SK-N-SH treated with all-trans-retinoic acid at 6 μM for 48 hours (cell line): ENCODE measurements at regions not wholly inside any gene's neighbourhood (a gene's known extent, or its start where the extent isn't known, plus 50 kb on each side); places are given as distances from the start of the nearest gene placed in this dataset.

Source experiments
- CSRNP3 ChIP-seq: fragments of 250-450 bp; sonication (Bioruptor Pico); IDR thresholded peaks from 2 replicates; pipeline ENCODE4 v1.5.1; 2021; ENCODE audit warnings: mild to moderate bottlenecking, moderate library complexity
- ZC3H10 ChIP-seq: fragments of 250-450 bp; sonication (Bioruptor Pico); IDR thresholded peaks from 2 replicates; pipeline ENCODE4 v1.5.1; 2021; ENCODE audit warnings: mild to moderate bottlenecking, moderate library complexity
- ZFP3 ChIP-seq: fragments of 250-450 bp; sonication (Bioruptor Pico); IDR thresholded peaks from 2 replicates; pipeline ENCODE4 v1.5.0; 2020; ENCODE audit warnings: mild to moderate bottlenecking, moderate library complexity
- ZFP30 ChIP-seq: fragments of 450-650 bp; formaldehyde crosslinking; IDR thresholded peaks from 2 replicates; pipeline ENCODE4 v1.5.0; 2022; ENCODE audit warnings: mild to moderate bottlenecking, moderate library complexity

- TF ChIP-seq ZFP3 (CRISPR knock-in tag) = no peak
- TF ChIP-seq ZC3H10 = no peak
- no peak for TF ChIP-seq CSRNP3 (CRISPR knock-in tag)
- no peak for TF ChIP-seq ZFP30 (CRISPR knock-in tag)
Observed at GRCh38 chr2:8479298-8479697, 202.6 kb upstream of the ID2 start.
